ENCODE measurements at regions not wholly inside any gene's neighbourhood (a gene's known extent, or its start where the extent isn't known, plus 50 kb on each side); places are given as distances from the start of the nearest gene placed in this dataset.

DNA sequence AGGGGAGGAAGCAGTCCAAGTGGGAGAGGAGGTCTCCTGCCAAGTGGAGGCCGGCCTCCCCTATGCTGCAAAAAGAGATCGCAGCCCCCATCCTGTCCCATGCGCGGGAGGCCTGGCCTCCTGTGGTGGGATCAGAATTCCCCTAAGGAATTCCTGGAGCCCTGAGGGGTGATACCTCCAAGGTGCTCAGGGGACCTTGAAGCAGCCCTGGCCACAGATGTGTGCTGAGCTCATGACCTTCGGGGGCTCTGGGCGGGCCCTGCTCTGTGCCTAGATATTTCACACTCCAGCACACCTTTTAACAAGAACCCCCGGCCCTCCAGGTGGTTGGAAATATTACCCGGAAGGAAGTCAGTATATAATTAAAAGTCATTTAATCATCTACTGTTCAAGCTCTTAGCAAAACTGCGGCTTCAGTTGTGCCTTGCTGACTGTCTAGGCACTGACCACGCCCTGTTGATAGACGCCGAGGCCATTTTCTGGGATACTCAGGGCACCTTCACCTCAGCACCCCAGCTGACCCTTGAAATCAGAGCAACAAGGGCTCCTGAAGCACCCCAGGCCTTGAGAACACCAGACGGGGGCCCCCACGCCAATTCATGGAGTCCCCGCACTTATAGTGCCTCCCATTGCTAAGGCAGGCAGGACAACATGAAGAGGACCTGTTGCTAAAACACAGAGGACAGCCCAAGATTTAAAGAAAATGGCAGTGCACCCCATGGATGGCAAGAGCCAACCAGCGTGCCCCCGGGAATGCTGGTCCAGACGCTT, 119.1 kb downstream of the NDUFA10 start:
- no peak overlapping the region for H3K4me3 Mint-ChIP-seq
- no peak overlapping the region for H3K27ac Mint-ChIP-seq
- no peaks in the 10 kb centered on the region for H3K36me3 Mint-ChIP-seq (ENCODE audit: low read depth)
- H3K27me3 Mint-ChIP-seq = no peaks in the 10 kb centered on the region
- peaks cover 17% of the 10 kb centered on the region for H3K4me1 Mint-ChIP-seq (ENCODE audit: low read depth)
- no peaks in the 10 kb centered on the region for H3K27me3 ChIP-seq (ENCODE audit: control insufficient read depth in 1 of 2, insufficient read depth in 2 of 2, low read length in 2 of 2)
- no peaks in the 10 kb centered on the region for H3K9me3 Mint-ChIP-seq
- intact Hi-C loops (cut with DNase I, micrococcal nuclease) = no loop called here
- H3K27ac ChIP-seq (ENCODE audit: low read depth in 1 of 2, low read length in 2 of 2) = no peak overlapping the region
- peaks cover 8% of the 10 kb centered on the region for H3K4me1 ChIP-seq (ENCODE audit: insufficient read depth, low read length)
- H3K9me3 ChIP-seq (ENCODE audit: control insufficient read depth in 1 of 2, insufficient read depth in 1 of 2, low read length in 2 of 2) = peaks cover 0 to 8% of the 10 kb centered on the region in 2 experiments
- DNase-seq = no peak
- no peaks in the 10 kb centered on the region for H3K36me3 ChIP-seq (ENCODE audit: insufficient read depth, low read length)
- H3K4me3 ChIP-seq (ENCODE audit: low read length) = no peak overlapping the region
- TF ChIP-seq, protein P1, sequence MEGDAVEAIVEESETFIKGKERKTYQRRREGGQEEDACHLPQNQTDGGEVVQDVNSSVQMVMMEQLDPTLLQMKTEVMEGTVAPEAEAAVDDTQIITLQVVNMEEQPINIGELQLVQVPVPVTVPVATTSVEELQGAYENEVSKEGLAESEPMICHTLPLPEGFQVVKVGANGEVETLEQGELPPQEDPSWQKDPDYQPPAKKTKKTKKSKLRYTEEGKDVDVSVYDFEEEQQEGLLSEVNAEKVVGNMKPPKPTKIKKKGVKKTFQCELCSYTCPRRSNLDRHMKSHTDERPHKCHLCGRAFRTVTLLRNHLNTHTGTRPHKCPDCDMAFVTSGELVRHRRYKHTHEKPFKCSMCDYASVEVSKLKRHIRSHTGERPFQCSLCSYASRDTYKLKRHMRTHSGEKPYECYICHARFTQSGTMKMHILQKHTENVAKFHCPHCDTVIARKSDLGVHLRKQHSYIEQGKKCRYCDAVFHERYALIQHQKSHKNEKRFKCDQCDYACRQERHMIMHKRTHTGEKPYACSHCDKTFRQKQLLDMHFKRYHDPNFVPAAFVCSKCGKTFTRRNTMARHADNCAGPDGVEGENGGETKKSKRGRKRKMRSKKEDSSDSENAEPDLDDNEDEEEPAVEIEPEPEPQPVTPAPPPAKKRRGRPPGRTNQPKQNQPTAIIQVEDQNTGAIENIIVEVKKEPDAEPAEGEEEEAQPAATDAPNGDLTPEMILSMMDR (IDR thresholded peaks at IDR 0.05) = no peak
- ATAC-seq (ENCODE audit: poor library complexity) = no peak
- ChIA-PET POLR2A (no interaction called here), CTCF (no interaction called here)

DNA sequence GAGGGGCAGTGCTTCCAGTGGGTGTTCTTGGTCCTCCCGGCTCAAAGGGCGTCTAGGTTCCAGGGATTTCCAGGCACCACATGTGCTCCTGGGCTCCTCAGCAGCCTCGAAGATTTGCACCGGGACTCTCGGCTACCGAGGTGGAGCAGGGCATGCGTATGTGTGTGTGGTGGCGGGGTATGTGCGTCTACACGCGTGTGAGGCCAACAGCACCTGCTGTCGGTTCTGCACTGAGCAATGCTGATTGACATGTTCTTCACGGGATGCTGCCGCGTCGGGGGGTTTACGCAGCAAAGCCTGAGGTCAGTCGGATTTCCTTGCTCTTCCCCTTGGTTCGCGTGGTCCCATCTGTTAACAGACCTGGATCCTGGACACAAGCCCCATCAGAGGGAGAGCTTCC, 119.8 kb downstream of the NDUFA10 start:
- Mint-ChIP-seq H3K27me3 (no peaks in the 10 kb centered on the region), H3K27ac (no peak overlapping the region), H3K36me3 (ENCODE audit: low read depth) (no peaks in the 10 kb centered on the region), H3K9me3 (no peaks in the 10 kb centered on the region), H3K4me3 (no peak overlapping the region), H3K4me1 (ENCODE audit: low read depth) (peaks cover 9% of the 10 kb centered on the region)
- Histone ChIP-seq H3K4me3 (ENCODE audit: low read length) (no peak overlapping the region), H3K36me3 (ENCODE audit: insufficient read depth, low read length) (no peaks in the 10 kb centered on the region), H3K9me3 (ENCODE audit: control insufficient read depth in 1 of 2, insufficient read depth in 1 of 2, low read length in 2 of 2) (peaks cover 0 to 8% of the 10 kb centered on the region in 2 experiments), H3K4me1 (ENCODE audit: insufficient read depth, low read length) (peaks cover under 1% of the 10 kb centered on the region), H3K27me3 (ENCODE audit: control insufficient read depth in 1 of 2, insufficient read depth in 2 of 2, low read length in 2 of 2) (no peaks in the 10 kb centered on the region), H3K27ac (ENCODE audit: low read depth in 1 of 2, low read length in 2 of 2) (no peak overlapping the region)
- ChIA-PET POLR2A (no interaction called here), CTCF (no interaction called here)
- ATAC-seq (ENCODE audit: poor library complexity) = no peak
- DNase-seq = no peak
- TF ChIP-seq, protein P1 (IDR thresholded peaks at IDR 0.05) = no peak
- intact Hi-C loops (cut with DNase I, micrococcal nuclease) = no loop called here

DNA sequence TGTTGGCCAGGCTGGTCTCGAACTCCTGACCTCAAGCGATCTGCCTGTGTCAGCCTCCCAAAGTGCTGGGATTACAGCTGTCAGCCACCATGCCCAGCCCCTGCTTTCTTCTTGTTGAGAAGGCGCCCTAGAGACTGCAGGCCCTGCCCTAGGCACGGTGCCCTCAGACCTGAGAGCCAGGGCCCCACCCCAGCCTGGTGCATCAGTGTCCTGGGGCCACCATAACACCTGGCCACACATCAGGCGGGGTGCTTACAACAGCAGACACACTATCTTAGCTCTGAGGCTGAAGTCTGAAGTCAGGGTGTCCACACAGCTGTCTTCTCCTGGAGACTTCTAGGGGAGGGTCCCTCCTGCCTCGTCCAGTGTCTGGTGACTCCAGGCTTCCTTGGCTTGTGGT, 120.6 kb downstream of the NDUFA10 start:
- TF ChIP-seq, protein P1 (IDR thresholded peaks at IDR 0.05) = no peak
- no peak overlapping the region for H3K27ac Mint-ChIP-seq
- peaks cover under 1% of the 10 kb centered on the region for H3K4me1 Mint-ChIP-seq (ENCODE audit: low read depth)
- H3K27me3 Mint-ChIP-seq = no peaks in the 10 kb centered on the region
- no peak overlapping the region for H3K4me3 Mint-ChIP-seq
- H3K9me3 Mint-ChIP-seq = no peaks in the 10 kb centered on the region
- Histone ChIP-seq H3K27me3 (ENCODE audit: control insufficient read depth in 1 of 2, insufficient read depth in 2 of 2, low read length in 2 of 2) (no peaks in the 10 kb centered on the region), H3K27ac (ENCODE audit: low read depth in 1 of 2, low read length in 2 of 2) (no peak overlapping the region), H3K36me3 (ENCODE audit: insufficient read depth, low read length) (no peaks in the 10 kb centered on the region), H3K9me3 (ENCODE audit: control insufficient read depth in 1 of 2, insufficient read depth in 1 of 2, low read length in 2 of 2) (peaks cover 0 to 8% of the 10 kb centered on the region in 2 experiments), H3K4me3 (ENCODE audit: low read length) (no peak overlapping the region), H3K4me1 (ENCODE audit: insufficient read depth, low read length) (no peaks in the 10 kb centered on the region)
- intact Hi-C loops (cut with DNase I, micrococcal nuclease) = no loop called here
- ChIA-PET CTCF (no interaction called here), POLR2A (no interaction called here)
- H3K36me3 Mint-ChIP-seq (ENCODE audit: low read depth) = no peaks in the 10 kb centered on the region
- DNase-seq = no peak
- no peak for ATAC-seq (ENCODE audit: poor library complexity)
